ENCODE measurements at regions not wholly inside any gene's neighbourhood (a gene's known extent, or its start where the extent isn't known, plus 50 kb on each side); places are given as distances from the start of the nearest gene placed in this dataset.

GRCh38 chr6:150711061-150711460, 111.4 kb downstream of the PLEKHG1 start:
- no peak overlapping the region for H3K9ac ChIP-seq (ENCODE audit: insufficient read depth in 1 of 2, low read depth in 2 of 2, low read length in 2 of 2)
- TF ChIP-seq SIN3B (IDR thresholded peaks at IDR 0.05; ENCODE audit: low read depth) (no peak), NEUROD1 (IDR thresholded peaks at IDR 0.05; ENCODE audit: borderline replicate concordance, low read depth, low read length, partially characterized antibody) (no peak), JUNB (CRISPR knock-in tag; conservative IDR thresholded peaks at IDR 0.05) (no peak), RAD21 (CRISPR knock-in tag; conservative IDR thresholded peaks at IDR 0.05 in 1 of 2, IDR thresholded peaks at IDR 0.05 in 1 of 2) (no peak), POLR3A (IDR thresholded peaks at IDR 0.05; ENCODE audit: borderline replicate concordance, extremely low read depth, insufficient read depth, insufficient read length) (no peak), SOX6 (IDR thresholded peaks at IDR 0.05) (no peak)
- no peak for FAIRE-seq
- no TSS peak for BruUV-seq (replicated peaks)
- H2AFZ ChIP-seq (ENCODE audit: low read depth, low read length): no peak overlapping the region
- H3K79me2 ChIP-seq (ENCODE audit: control insufficient read depth, insufficient read depth, low read length): no peaks in the 10 kb centered on the region
- WGBS (ENCODE audit: insufficient coverage, low coverage, missing lambda C conversion rate): 11% methylated on average over 4 of the region's 4 CpGs
- intact Hi-C loops (cut with micrococcal nuclease) (no loop called here), in situ Hi-C loops (cut with MboI) (no loop called here)
- no peaks in the 10 kb centered on the region for H3K4me1 ChIP-seq (replicated peaks in 1 of 2; ENCODE audit: control insufficient read depth in 2 of 2, insufficient read depth in 2 of 2, low read length in 2 of 2)
- no peaks in the 10 kb centered on the region for H3K9me3 ChIP-seq (replicated peaks; ENCODE audit: control insufficient read depth, insufficient read depth, low read depth, low read length)
- H3K4me3 ChIP-seq: no peak overlapping the region
- no peak overlapping the region for H3K27ac ChIP-seq (ENCODE audit: extremely low read depth, low read depth, low read length)
- no peaks in the 10 kb centered on the region for H4K20me1 ChIP-seq (replicated peaks; ENCODE audit: control insufficient read depth, insufficient read depth, low read length)
- H3K27me3 ChIP-seq (ENCODE audit: control insufficient read depth in 2 of 2, insufficient read depth in 2 of 2, low read length in 2 of 2): peaks cover 14 to 36% of the 10 kb centered on the region in 2 experiments; a peak in 4 of 5 replicates
- POLR2A ChIA-PET: interaction anchor here (0.8 kb wide), 1 partner anchor 181 kb away, joined by 5 read pairs; no protein-coding TSS in a partner anchor
- peak; percentile 63; the same call in 2 of the 3 replicates for ATAC-seq
- no peak overlapping the region for H3K4me2 ChIP-seq (ENCODE audit: insufficient read depth, low read length)
- no peaks in the 10 kb centered on the region for H3K9me1 ChIP-seq (ENCODE audit: control insufficient read depth, insufficient read depth, low read length)
- H3K36me3 ChIP-seq (ENCODE audit: control insufficient read depth, insufficient read depth, low read length): no peaks in the 10 kb centered on the region
- CTCF ChIA-PET (ENCODE audit: low intra/inter-chr PET ratio): no interaction called here
- DNase-seq (ENCODE audit: extremely low read depth in 1 of 4, low spot score in 3 of 4): no peak
